ENCODE measurements at regions not wholly inside any gene's neighbourhood (a gene's known extent, or its start where the extent isn't known, plus 50 kb on each side); places are given as distances from the start of the nearest gene placed in this dataset.

GRCh38 chr1:184893695-184894094, 80.6 kb downstream of the NIBAN1 start (continued):
- no peak for TF ChIP-seq ZNF112 (tag by site-specific recombination; IDR thresholded peaks at IDR 0.05)

GRCh38 chr1:184892116-184892515, 82.2 kb downstream of the NIBAN1 start:
- H3K4me1 ChIP-seq (ENCODE audit: control insufficient read depth, insufficient read depth, low read length), result no peaks in the 10 kb centered on the region
- no peaks in the 10 kb centered on the region for H3K36me3 ChIP-seq (ENCODE audit: control insufficient read depth in 2 of 2, insufficient read depth in 1 of 2, low read length in 2 of 2)
- no peak overlapping the region for H3K4me3 ChIP-seq (ENCODE audit: low read depth, low read length)
- H3K9me3 ChIP-seq (ENCODE audit: control insufficient read depth, insufficient read depth, low read depth, low read length), result no peaks in the 10 kb centered on the region
- TF ChIP-seq ZSCAN30 (tag by site-specific recombination; IDR thresholded peaks at IDR 0.05), result no peak
- TF ChIP-seq ZNF169 (tag by site-specific recombination; IDR thresholded peaks at IDR 0.05), result no peak
- TF ChIP-seq ZNF398 (tag by site-specific recombination; IDR thresholded peaks at IDR 0.05), result no peak
- no peak for TF ChIP-seq ZNF211 (tag by site-specific recombination; IDR thresholded peaks at IDR 0.05; ENCODE audit: low read depth)
- TF ChIP-seq ZBTB10 (tag by site-specific recombination; IDR thresholded peaks at IDR 0.05), result no peak
- TF ChIP-seq ZBTB26 (tag by site-specific recombination; optimal IDR thresholded peaks at IDR 0.05), result no peak
- TF ChIP-seq PBX3 (CRISPR knock-in tag; IDR thresholded peaks at IDR 0.05), result no peak
- no peak for TF ChIP-seq ZNF704 (tag by site-specific recombination; IDR thresholded peaks at IDR 0.05)
- no peak for TF ChIP-seq ZNF394 (tag by site-specific recombination; IDR thresholded peaks at IDR 0.05; ENCODE audit: borderline replicate concordance)
- TF ChIP-seq HOXC10 (CRISPR knock-in tag; IDR thresholded peaks at IDR 0.05), result no peak
- no peak for TF ChIP-seq ZSCAN23 (tag by site-specific recombination; IDR thresholded peaks at IDR 0.05)
- TF ChIP-seq ZNF580 (tag by site-specific recombination; IDR thresholded peaks at IDR 0.05), result no peak
- no peak for TF ChIP-seq ZNF701 (tag by site-specific recombination; IDR thresholded peaks at IDR 0.05)
- no peak for TF ChIP-seq ZNF571 (tag by site-specific recombination; IDR thresholded peaks at IDR 0.05)
- TF ChIP-seq ZNF391 (tag by site-specific recombination; IDR thresholded peaks at IDR 0.05; ENCODE audit: borderline replicate concordance, low read depth), result no peak
- no peak for TF ChIP-seq ZNF768 (tag by site-specific recombination; IDR thresholded peaks at IDR 0.05)
- no peak for TF ChIP-seq ZIC2 (tag by site-specific recombination; IDR thresholded peaks at IDR 0.05)
- TF ChIP-seq ATF2 (tag by site-specific recombination; IDR thresholded peaks at IDR 0.05; ENCODE audit: low read depth), result no peak
- no peak for TF ChIP-seq REST (tag by site-specific recombination; IDR thresholded peaks at IDR 0.05)
- ChIA-PET POLR2A (no interaction called here), CTCF (no interaction called here)
- H3K27ac ChIP-seq (ENCODE audit: extremely low read depth, low read depth, low read length), result no peak overlapping the region
